SK-N-SH treated with all-trans-retinoic acid at 6 μM for 48 hours (cell line): ENCODE measurements at regions not wholly inside any gene's neighbourhood (a gene's known extent, or its start where the extent isn't known, plus 50 kb on each side); places are given as distances from the start of the nearest gene placed in this dataset.
A peak's percentile ranks its signal among the peaks of the same experiment; 100 is the strongest.

ENCODE experiments used
- ATAC-seq: fragments of 200-7000 bp; cut with Tn5 transposase; 3 replicates; pipeline ENCODE4 v1.9.1; 2020; ENCODE audit warnings: mild to moderate bottlenecking, moderate library complexity
- ARNTL ChIP-seq: fragments of 450-650 bp; formaldehyde crosslinking; IDR thresholded peaks from 2 replicates; pipeline ENCODE4 v1.5.0; 2020; ENCODE audit warnings: low read depth, mild to moderate bottlenecking, moderate library complexity, borderline replicate concordance
- BACH2 ChIP-seq: fragments of 250-450 bp; sonication (Bioruptor Pico); IDR thresholded peaks from 2 replicates; pipeline ENCODE4 v1.9.0; 2021; ENCODE audit warnings: mild to moderate bottlenecking, borderline replicate concordance
- CSDC2 ChIP-seq: fragments of 250-450 bp; sonication (Bioruptor Pico); IDR thresholded peaks from 2 replicates; pipeline ENCODE4 v1.5.0; 2020; ENCODE audit warnings: mild to moderate bottlenecking, moderate library complexity
- CSRNP3 ChIP-seq: fragments of 250-450 bp; sonication (Bioruptor Pico); IDR thresholded peaks from 2 replicates; pipeline ENCODE4 v1.5.1; 2021; ENCODE audit warnings: mild to moderate bottlenecking, moderate library complexity
- GLIS3 ChIP-seq: fragments of 250-450 bp; sonication (Bioruptor Pico); IDR thresholded peaks from 2 replicates; pipeline ENCODE4 v1.5.0; 2020; ENCODE audit warnings: mild to moderate bottlenecking, moderate library complexity
- ISL1 ChIP-seq: fragments of 250-450 bp; sonication (Bioruptor Pico); IDR thresholded peaks from 2 replicates; pipeline ENCODE4 v2.1.2; 2022; ENCODE audit warnings: mild to moderate bottlenecking, moderate library complexity
- OSR1 ChIP-seq: fragments of 250-450 bp; sonication (Bioruptor Pico); IDR thresholded peaks from 2 replicates; pipeline ENCODE4 v1.8.0; 2022; ENCODE audit warnings: moderate library complexity, mild to moderate bottlenecking, inconsistent platforms
- PPARA ChIP-seq: fragments of 250-450 bp; sonication (Bioruptor Pico); IDR thresholded peaks from 2 replicates; pipeline ENCODE4 v1.5.0; 2020; ENCODE audit warnings: mild to moderate bottlenecking, borderline replicate concordance
- RARB ChIP-seq: fragments of 250-450 bp; sonication (Bioruptor Pico); IDR thresholded peaks from 2 replicates; pipeline ENCODE4 v1.8.0; 2021; ENCODE audit warnings: mild to moderate bottlenecking, moderate library complexity
- SNAI2 ChIP-seq: fragments of 250-450 bp; sonication (Bioruptor Pico); IDR thresholded peaks from 2 replicates; pipeline ENCODE4 v1.5.0; 2020; ENCODE audit warnings: mild to moderate bottlenecking, moderate library complexity
- TCF4 ChIP-seq: fragments of 250-450 bp; sonication (Bioruptor Pico); IDR thresholded peaks from 2 replicates; pipeline ENCODE4 v1.8.0; 2021; ENCODE audit warnings: mild to moderate bottlenecking, moderate library complexity, borderline replicate concordance
- TOX ChIP-seq: fragments of 250-450 bp; sonication (Bioruptor Pico); IDR thresholded peaks from 2 replicates; pipeline ENCODE4 v1.8.0; 2021; ENCODE audit warnings: mild to moderate bottlenecking, moderate library complexity, borderline replicate concordance
- TSHZ2 ChIP-seq: fragments of 250-450 bp; sonication (Bioruptor Pico); IDR thresholded peaks from 2 replicates; pipeline ENCODE4 v1.5.0; 2020; ENCODE audit warnings: mild to moderate bottlenecking, moderate library complexity
- ZC3H10 ChIP-seq: fragments of 250-450 bp; sonication (Bioruptor Pico); IDR thresholded peaks from 2 replicates; pipeline ENCODE4 v1.5.1; 2021; ENCODE audit warnings: mild to moderate bottlenecking, moderate library complexity
- ZFP3 ChIP-seq: fragments of 250-450 bp; sonication (Bioruptor Pico); IDR thresholded peaks from 2 replicates; pipeline ENCODE4 v1.5.0; 2020; ENCODE audit warnings: mild to moderate bottlenecking, moderate library complexity
- ZFP30 ChIP-seq: fragments of 450-650 bp; formaldehyde crosslinking; IDR thresholded peaks from 2 replicates; pipeline ENCODE4 v1.5.0; 2022; ENCODE audit warnings: mild to moderate bottlenecking, moderate library complexity
- ZNF565 ChIP-seq: fragments of 450-650 bp; formaldehyde crosslinking; conservative IDR thresholded peaks from 2 replicates; pipeline ENCODE4 v1.5.0; 2020; ENCODE audit warnings: low read depth, mild to moderate bottlenecking, moderate library complexity
- ZNF70 ChIP-seq: fragments of 450-650 bp; formaldehyde crosslinking; IDR thresholded peaks from 2 replicates; pipeline ENCODE4 v1.5.0; 2020; ENCODE audit warnings: mild to moderate bottlenecking, moderate library complexity
- ZNF8 ChIP-seq: fragments of 450-650 bp; formaldehyde crosslinking; IDR thresholded peaks from 2 replicates; pipeline ENCODE4 v1.5.0; 2020; ENCODE audit warnings: mild to moderate bottlenecking, moderate library complexity
- TF ChIP-seq, protein P1 (sequence below): fragments of 250-450 bp; sonication (Bioruptor Pico); IDR thresholded peaks from 2 replicates; pipeline ENCODE4 v1.8.0; 2020; ENCODE audit warnings: mild to moderate bottlenecking, moderate library complexity, borderline replicate concordance
- TF ChIP-seq, protein P2 (sequence below): fragments of 250-450 bp; sonication (Bioruptor Pico); IDR thresholded peaks from 2 replicates; pipeline ENCODE4 v1.8.0; 2021; ENCODE audit warnings: low read depth, mild to moderate bottlenecking, moderate library complexity, borderline replicate concordance

DNA sequence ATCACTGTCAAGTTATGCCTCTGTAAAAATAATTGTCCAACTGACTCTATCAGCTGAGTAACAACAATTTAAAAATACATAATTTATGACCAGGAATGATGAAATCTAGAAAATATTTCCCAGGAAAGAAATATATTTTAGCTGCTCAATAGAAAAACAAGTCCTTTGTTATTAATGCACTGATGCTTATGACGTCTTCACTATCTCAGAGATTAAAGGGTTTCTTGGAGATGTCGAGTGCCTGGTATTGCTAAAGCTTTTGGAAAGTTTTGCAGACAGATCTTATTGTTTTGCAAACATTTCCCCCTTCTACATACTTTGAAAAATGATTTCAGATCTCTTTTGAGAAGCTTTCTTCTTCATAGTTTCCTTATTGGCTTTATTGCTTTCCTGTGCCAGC lies 154.6 kb upstream of the RPS6KA3 start:
- peak; percentile 54; the same call in 2 of the 3 replicates for ATAC-seq
- no peak for TF ChIP-seq ZFP30 (CRISPR knock-in tag)
- TF ChIP-seq ISL1: peak; percentile 79

DNA sequence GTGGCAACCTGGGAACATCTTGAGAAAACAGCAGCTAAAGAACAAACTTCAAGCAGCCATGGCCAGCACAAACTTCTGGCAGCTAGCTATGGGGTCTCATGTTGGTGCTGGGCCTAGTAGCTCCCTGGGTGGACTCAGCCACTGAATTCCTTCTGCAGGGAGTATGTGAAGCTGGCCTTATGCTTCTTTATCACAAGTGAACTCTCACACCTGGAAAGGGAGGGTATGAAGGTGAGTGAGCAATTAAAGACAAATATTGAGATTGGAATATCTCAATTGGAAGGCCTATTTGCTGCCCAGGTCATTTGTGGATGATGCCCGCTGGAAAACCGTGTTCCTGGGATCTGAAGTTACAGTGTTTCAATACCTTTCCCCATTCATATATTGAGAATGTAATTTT lies 153.3 kb upstream of the RPS6KA3 start:
- ATAC-seq: no peak
- TF ChIP-seq TCF4 (CRISPR knock-in tag) (no peak), ZFP3 (CRISPR knock-in tag) (no peak), RARB (CRISPR knock-in tag) (no peak), ZFP30 (CRISPR knock-in tag) (no peak), OSR1 (no peak), ZC3H10 (CRISPR knock-in tag) (no peak), BACH2 (no peak), TSHZ2 (CRISPR knock-in tag) (no peak), GLIS3 (CRISPR knock-in tag) (no peak), ZNF8 (CRISPR knock-in tag) (no peak), SNAI2 (CRISPR knock-in tag) (no peak), CSDC2 (no peak), PPARA (CRISPR knock-in tag) (no peak), ISL1 (no peak), ZNF565 (CRISPR knock-in tag) (no peak), ZNF70 (CRISPR knock-in tag) (no peak), TOX (CRISPR knock-in tag) (no peak), ARNTL (CRISPR knock-in tag) (no peak)
- TF ChIP-seq, protein P1, sequence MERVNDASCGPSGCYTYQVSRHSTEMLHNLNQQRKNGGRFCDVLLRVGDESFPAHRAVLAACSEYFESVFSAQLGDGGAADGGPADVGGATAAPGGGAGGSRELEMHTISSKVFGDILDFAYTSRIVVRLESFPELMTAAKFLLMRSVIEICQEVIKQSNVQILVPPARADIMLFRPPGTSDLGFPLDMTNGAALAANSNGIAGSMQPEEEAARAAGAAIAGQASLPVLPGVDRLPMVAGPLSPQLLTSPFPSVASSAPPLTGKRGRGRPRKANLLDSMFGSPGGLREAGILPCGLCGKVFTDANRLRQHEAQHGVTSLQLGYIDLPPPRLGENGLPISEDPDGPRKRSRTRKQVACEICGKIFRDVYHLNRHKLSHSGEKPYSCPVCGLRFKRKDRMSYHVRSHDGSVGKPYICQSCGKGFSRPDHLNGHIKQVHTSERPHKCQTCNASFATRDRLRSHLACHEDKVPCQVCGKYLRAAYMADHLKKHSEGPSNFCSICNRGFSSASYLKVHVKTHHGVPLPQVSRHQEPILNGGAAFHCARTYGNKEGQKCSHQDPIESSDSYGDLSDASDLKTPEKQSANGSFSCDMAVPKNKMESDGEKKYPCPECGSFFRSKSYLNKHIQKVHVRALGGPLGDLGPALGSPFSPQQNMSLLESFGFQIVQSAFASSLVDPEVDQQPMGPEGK (CRISPR knock-in tag): no peak
- TF ChIP-seq, protein P2, sequence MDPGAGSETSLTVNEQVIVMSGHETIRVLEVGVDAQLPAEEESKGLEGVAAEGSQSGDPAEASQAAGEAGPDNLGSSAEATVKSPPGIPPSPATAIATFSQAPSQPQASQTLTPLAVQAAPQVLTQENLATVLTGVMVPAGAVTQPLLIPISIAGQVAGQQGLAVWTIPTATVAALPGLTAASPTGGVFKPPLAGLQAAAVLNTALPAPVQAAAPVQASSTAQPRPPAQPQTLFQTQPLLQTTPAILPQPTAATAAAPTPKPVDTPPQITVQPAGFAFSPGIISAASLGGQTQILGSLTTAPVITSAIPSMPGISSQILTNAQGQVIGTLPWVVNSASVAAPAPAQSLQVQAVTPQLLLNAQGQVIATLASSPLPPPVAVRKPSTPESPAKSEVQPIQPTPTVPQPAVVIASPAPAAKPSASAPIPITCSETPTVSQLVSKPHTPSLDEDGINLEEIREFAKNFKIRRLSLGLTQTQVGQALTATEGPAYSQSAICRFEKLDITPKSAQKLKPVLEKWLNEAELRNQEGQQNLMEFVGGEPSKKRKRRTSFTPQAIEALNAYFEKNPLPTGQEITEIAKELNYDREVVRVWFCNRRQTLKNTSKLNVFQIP: no peak

- ATAC-seq: no peak
- no peak for TF ChIP-seq OSR1
- TF ChIP-seq ZNF8 (CRISPR knock-in tag): no peak
- TF ChIP-seq RARB (CRISPR knock-in tag): no peak
- no peak for TF ChIP-seq TOX (CRISPR knock-in tag)
- TF ChIP-seq ARNTL (CRISPR knock-in tag): no peak
- TF ChIP-seq PPARA (CRISPR knock-in tag): no peak
- no peak for TF ChIP-seq ZNF70 (CRISPR knock-in tag)
- TF ChIP-seq CSRNP3 (CRISPR knock-in tag): no peak
- no peak for TF ChIP-seq ZNF565 (CRISPR knock-in tag)
- TF ChIP-seq SNAI2 (CRISPR knock-in tag): no peak
- no peak for TF ChIP-seq TSHZ2 (CRISPR knock-in tag)
- no peak for TF ChIP-seq CSDC2
- no peak for TF ChIP-seq TCF4 (CRISPR knock-in tag)
- TF ChIP-seq ZC3H10 (CRISPR knock-in tag): no peak
- TF ChIP-seq ZFP3 (CRISPR knock-in tag): no peak
- TF ChIP-seq, protein P2: no peak
- TF ChIP-seq ZFP30 (CRISPR knock-in tag): no peak
These were observed 151.9 kb upstream of the RPS6KA3 start for GRCh38 chrX:20418379-20419150.
